ENCODE measurements at regions not wholly inside any gene's neighbourhood (a gene's known extent, or its start where the extent isn't known, plus 50 kb on each side); places are given as distances from the start of the nearest gene placed in this dataset.

DNA sequence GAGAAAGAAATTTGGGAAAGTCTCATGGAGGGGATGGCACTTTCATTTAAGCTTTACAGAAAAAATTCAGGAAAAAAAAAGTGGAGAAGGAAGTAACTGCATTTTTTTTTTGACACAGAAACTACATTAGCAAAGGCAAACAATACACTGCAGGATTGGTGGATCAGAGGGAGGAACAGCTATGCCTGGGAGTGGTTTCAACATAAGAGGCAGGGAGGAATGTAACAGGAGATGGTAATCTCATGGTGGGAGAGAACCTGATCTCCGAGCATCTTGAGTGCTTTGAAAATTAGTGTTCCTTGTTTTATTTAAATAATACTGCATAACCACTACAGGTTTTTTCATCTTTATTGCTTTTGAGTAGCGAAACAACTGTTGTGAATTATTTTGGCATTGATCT lies 249.4 kb downstream of the FAM170A start:
- Histone ChIP-seq H3K4me1 (peaks cover 0 to 9% (median 3%) of the 10 kb centered on the region in 4 donors), H3K9me3 (no peaks in the 10 kb centered on the region), H3K36me3 (no peaks in the 10 kb centered on the region), H3K27ac (no peak overlapping the region), H3K4me3 (no peak overlapping the region), H3K27me3 (no peaks in the 10 kb centered on the region)
- intact Hi-C loops (cut with DNase I): no loop called here
- WGBS, 2 donors: 32 to 57% methylated on average over 2 of the region's 2 CpGs
- TF ChIP-seq POLR2A (IDR thresholded peaks at IDR 0.05): no peak
- TF ChIP-seq, protein P1, sequence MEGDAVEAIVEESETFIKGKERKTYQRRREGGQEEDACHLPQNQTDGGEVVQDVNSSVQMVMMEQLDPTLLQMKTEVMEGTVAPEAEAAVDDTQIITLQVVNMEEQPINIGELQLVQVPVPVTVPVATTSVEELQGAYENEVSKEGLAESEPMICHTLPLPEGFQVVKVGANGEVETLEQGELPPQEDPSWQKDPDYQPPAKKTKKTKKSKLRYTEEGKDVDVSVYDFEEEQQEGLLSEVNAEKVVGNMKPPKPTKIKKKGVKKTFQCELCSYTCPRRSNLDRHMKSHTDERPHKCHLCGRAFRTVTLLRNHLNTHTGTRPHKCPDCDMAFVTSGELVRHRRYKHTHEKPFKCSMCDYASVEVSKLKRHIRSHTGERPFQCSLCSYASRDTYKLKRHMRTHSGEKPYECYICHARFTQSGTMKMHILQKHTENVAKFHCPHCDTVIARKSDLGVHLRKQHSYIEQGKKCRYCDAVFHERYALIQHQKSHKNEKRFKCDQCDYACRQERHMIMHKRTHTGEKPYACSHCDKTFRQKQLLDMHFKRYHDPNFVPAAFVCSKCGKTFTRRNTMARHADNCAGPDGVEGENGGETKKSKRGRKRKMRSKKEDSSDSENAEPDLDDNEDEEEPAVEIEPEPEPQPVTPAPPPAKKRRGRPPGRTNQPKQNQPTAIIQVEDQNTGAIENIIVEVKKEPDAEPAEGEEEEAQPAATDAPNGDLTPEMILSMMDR (IDR thresholded peaks at IDR 0.05): no peak
- no peak for TF ChIP-seq EP300 (IDR thresholded peaks at IDR 0.05)
- no peak for TF ChIP-seq POLR2AphosphoS5 (IDR thresholded peaks at IDR 0.05)
- no peak for DNase-seq

DNA sequence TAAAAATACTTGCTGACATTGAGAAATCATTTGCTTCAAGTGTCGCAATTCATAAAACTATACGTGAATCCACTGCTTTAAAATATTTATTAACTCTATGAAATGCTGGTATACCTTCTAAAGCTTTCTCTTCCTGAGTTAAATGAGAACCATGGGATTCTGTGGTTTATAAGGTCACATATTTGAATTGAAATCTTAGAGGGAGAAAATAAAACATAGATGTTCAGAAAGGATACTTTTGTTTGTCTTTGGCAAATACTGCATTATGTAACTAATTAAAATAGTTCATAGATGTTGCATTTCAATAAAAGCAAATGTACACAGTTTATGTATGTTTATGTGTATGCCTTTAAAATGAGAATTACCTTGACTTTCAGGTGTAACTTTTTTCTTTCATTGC lies 250.1 kb downstream of the FAM170A start:
- no peak for TF ChIP-seq EP300 (IDR thresholded peaks at IDR 0.05)
- no peak for TF ChIP-seq POLR2AphosphoS5 (IDR thresholded peaks at IDR 0.05)
- TF ChIP-seq POLR2A (IDR thresholded peaks at IDR 0.05): no peak
- TF ChIP-seq, protein P1 (IDR thresholded peaks at IDR 0.05): no peak
- WGBS, 2 donors: 72 to 83% methylated on average over 2 of the region's 2 CpGs
- H3K36me3 ChIP-seq: no peaks in the 10 kb centered on the region
- intact Hi-C loops (cut with DNase I): no loop called here
- no peaks in the 10 kb centered on the region for H3K9me3 ChIP-seq
- H3K4me3 ChIP-seq: no peak overlapping the region
- peaks cover 0 to 9% (median 3%) of the 10 kb centered on the region in 4 donors for H3K4me1 ChIP-seq
- H3K27me3 ChIP-seq: no peaks in the 10 kb centered on the region
- no peak overlapping the region for H3K27ac ChIP-seq
- DNase-seq: no peak

DNA sequence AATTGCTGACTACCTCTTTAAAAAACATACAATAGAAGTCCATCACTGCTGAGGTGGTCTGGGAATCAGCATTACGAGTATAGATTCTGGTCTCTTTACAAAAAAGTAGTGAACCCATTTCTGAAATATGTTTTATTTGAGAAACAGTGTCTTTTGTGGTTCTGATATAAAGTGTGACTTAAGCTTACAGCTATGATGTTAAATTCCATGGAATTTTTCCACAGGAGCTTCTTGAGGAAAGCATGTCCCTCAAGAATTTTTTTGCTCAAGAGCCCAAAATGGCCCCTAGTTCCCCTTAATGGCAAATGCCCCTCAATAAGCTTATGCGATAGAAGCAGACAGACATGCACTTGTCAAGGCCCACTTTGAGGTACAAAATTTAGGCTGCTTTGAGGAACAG lies 265.7 kb downstream of the FAM170A start:
- Histone ChIP-seq H3K36me3 (no peaks in the 10 kb centered on the region), H3K4me1 (no peaks in the 10 kb centered on the region), H3K9me3 (no peaks in the 10 kb centered on the region), H3K27me3 (no peaks in the 10 kb centered on the region), H3K27ac (no peak overlapping the region), H3K4me3 (no peak overlapping the region)
- 74 to 96% methylated on average over 2 of the region's 2 CpGs for WGBS, 2 donors
- no peak for DNase-seq
- no peak for TF ChIP-seq EP300 (IDR thresholded peaks at IDR 0.05)
- TF ChIP-seq, protein P1 (IDR thresholded peaks at IDR 0.05): no peak
- TF ChIP-seq POLR2AphosphoS5 (IDR thresholded peaks at IDR 0.05): no peak
- no peak for TF ChIP-seq POLR2A (IDR thresholded peaks at IDR 0.05)
- intact Hi-C loops (cut with DNase I): no loop called here

DNA sequence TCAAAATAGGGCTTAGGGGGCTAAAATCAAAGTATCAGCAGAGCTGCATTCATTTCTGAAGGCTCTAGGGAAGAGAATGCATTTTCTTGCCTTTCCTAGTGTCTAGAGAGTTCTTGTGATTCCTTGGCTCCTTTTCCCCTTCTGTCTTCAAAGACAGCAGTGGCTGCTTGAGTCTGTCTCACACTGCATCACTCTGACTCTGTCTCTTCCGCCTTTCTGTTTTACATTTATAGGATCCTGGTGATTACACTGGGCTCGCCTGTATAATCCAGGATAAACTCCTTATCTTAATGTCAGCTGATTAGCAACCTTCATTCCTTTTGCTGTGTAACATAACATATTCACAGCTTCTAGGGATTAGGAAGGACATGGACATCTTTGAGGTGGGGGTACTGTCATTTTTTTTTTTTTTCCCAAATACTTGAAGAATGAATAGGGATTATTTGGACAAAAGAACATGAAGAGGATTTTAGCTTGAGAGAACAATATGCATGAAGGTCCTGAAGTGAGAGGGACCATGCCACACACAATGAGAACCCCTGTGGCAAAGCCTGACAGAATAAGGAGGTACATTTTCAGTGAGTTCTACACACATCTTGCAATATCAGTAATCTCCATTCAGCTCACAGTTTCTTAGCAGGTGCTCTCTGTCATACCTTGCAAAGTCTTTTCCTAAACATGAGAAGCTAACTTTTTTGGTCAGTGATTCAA lies 267.6 kb downstream of the FAM170A start:
- H3K36me3 ChIP-seq: no peaks in the 10 kb centered on the region
- no peak overlapping the region for H3K27ac ChIP-seq
- no peak overlapping the region for H3K4me3 ChIP-seq
- no peaks in the 10 kb centered on the region for H3K27me3 ChIP-seq
- no peaks in the 10 kb centered on the region for H3K4me1 ChIP-seq
- WGBS, 2 donors: 10 to 58% methylated on average over 2 of the region's 2 CpGs
- H3K9me3 ChIP-seq: no peaks in the 10 kb centered on the region
- intact Hi-C loops (cut with DNase I): no loop called here
- TF ChIP-seq POLR2A (IDR thresholded peaks at IDR 0.05): no peak
- no peak for TF ChIP-seq POLR2AphosphoS5 (IDR thresholded peaks at IDR 0.05)
- TF ChIP-seq EP300 (IDR thresholded peaks at IDR 0.05): no peak
- TF ChIP-seq, protein P1 (IDR thresholded peaks at IDR 0.05): no peak
- DNase-seq: no peak

Measured in sigmoid colon (tissue), 6 donors.